C4-2B (cell line): ENCODE measurements at regions not wholly inside any gene's neighbourhood (a gene's known extent, or its start where the extent isn't known, plus 50 kb on each side); places are given as distances from the start of the nearest gene placed in this dataset.

Experiments used
- ZFX ChIP-seq: fragments of 450-650 bp; IDR thresholded peaks from 2 replicates; pipeline ENCODE4 v1.6.1; 2017
- TF ChIP-seq, protein P1 (sequence below): fragments of 450-650 bp; conservative IDR thresholded peaks from 2 replicates; pipeline ENCODE4 v1.5.1; 2017; ENCODE audit warnings: mild to moderate bottlenecking

DNA sequence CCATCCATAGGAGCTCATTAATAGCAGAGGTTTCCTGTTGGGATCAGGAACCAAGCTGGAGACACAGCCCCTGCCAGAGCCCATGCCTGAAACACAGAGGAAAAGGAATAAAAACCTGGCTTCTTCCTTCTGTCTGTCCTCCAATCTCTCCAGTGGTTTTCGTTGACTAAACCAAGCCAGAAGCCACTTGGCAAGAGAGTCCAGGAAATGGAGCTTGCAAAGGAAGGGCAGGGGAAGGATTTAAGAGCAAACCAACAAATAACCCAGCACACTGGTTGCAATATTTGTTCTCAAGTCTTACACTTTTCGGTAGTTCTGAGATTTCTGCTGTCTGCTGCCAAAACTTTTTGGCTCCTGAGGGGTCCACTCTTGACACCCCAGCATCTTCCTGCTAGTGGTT lies 137.0 kb upstream of the BMP2 start:
- TF ChIP-seq, protein P1, sequence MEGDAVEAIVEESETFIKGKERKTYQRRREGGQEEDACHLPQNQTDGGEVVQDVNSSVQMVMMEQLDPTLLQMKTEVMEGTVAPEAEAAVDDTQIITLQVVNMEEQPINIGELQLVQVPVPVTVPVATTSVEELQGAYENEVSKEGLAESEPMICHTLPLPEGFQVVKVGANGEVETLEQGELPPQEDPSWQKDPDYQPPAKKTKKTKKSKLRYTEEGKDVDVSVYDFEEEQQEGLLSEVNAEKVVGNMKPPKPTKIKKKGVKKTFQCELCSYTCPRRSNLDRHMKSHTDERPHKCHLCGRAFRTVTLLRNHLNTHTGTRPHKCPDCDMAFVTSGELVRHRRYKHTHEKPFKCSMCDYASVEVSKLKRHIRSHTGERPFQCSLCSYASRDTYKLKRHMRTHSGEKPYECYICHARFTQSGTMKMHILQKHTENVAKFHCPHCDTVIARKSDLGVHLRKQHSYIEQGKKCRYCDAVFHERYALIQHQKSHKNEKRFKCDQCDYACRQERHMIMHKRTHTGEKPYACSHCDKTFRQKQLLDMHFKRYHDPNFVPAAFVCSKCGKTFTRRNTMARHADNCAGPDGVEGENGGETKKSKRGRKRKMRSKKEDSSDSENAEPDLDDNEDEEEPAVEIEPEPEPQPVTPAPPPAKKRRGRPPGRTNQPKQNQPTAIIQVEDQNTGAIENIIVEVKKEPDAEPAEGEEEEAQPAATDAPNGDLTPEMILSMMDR, result no peak
- TF ChIP-seq ZFX, result no peak
